Stimulated activated naive B cell treated with anti-CD40 and anti-IgM and Interleukin-4, amounts not matched to agents 10 μg/mL and 1 μg/mL and 100 μg/mL, for 72 hours (primary cell): ENCODE measurements at regions not wholly inside any gene's neighbourhood (a gene's known extent, or its start where the extent isn't known, plus 50 kb on each side); places are given as distances from the start of the nearest gene placed in this dataset.

Experiments used
- ATAC-seq, 2 donors: fragments of 150-1000 bp; cut with Tn5 transposase; replicated peaks; 2 replicates each; pipeline ENCODE4 v1.10.0; 2021; ENCODE audit warnings: moderate library complexity in 1 of 2
- DNase-seq: peaks from one replicate; pipeline ENCODE4 v3.0.0; 2021
- H3K27ac Mint-ChIP-seq: one replicate; pipeline ENCODE4 v1.8.0; 2022; ENCODE audit warnings: mild to moderate bottlenecking, mixed read lengths
- H3K27me3 Mint-ChIP-seq, 2 donors: one replicate each; pipeline ENCODE4 v1.8.0; 2022; ENCODE audit warnings: mixed read lengths in 2 of 2
- H3K36me3 Mint-ChIP-seq, 2 donors: one replicate each; pipeline ENCODE4 v1.8.0; 2022; ENCODE audit warnings: mixed read lengths in 2 of 2, mild to moderate bottlenecking in 1 of 2
- H3K4me1 Mint-ChIP-seq, 2 donors: one replicate each; pipeline ENCODE4 v1.8.0; 2022; ENCODE audit warnings: mixed read lengths in 2 of 2, mild to moderate bottlenecking in 1 of 2
- H3K4me3 Mint-ChIP-seq, 2 donors: one replicate each; pipeline ENCODE4 v1.8.0; 2022; ENCODE audit warnings: mild to moderate bottlenecking in 2 of 2, mixed read lengths in 2 of 2, moderate library complexity in 1 of 2
- H3K9me3 Mint-ChIP-seq, 2 donors: one replicate each; pipeline ENCODE4 v1.8.0; 2022; ENCODE audit warnings: mixed read lengths in 2 of 2, mild to moderate bottlenecking in 1 of 2

GRCh38 chr12:114272605-114273004 lies 133.3 kb downstream of the TBX5 start:
- ATAC-seq (no peak), DNase-seq (no peak)
- no peak overlapping the region for H3K4me3 Mint-ChIP-seq
- no peaks in the 10 kb centered on the region for H3K4me1 Mint-ChIP-seq
- peaks cover 10% of the 10 kb centered on the region in 2 donors for H3K27me3 Mint-ChIP-seq
- H3K9me3 Mint-ChIP-seq: no peaks in the 10 kb centered on the region
- no peak overlapping the region for H3K27ac Mint-ChIP-seq
- no peaks in the 10 kb centered on the region for H3K36me3 Mint-ChIP-seq

GRCh38 chr12:114272071-114272470 lies 133.9 kb downstream of the TBX5 start:
- H3K9me3 Mint-ChIP-seq: no peaks in the 10 kb centered on the region
- H3K27ac Mint-ChIP-seq: no peak overlapping the region
- H3K36me3 Mint-ChIP-seq: no peaks in the 10 kb centered on the region
- peaks cover 10% of the 10 kb centered on the region in 2 donors for H3K27me3 Mint-ChIP-seq
- ATAC-seq (no peak), DNase-seq (no peak)
- H3K4me3 Mint-ChIP-seq: no peak overlapping the region
- H3K4me1 Mint-ChIP-seq: no peaks in the 10 kb centered on the region

- Mint-ChIP-seq H3K27ac (no peak overlapping the region), H3K36me3 (no peaks in the 10 kb centered on the region), H3K4me3 (no peak overlapping the region), H3K4me1 (no peaks in the 10 kb centered on the region), H3K9me3 (peaks cover 0 to 1% of the 10 kb centered on the region in 2 donors), H3K27me3 (peaks cover 3 to 5% of the 10 kb centered on the region in 2 donors)
- no peak for ATAC-seq
- DNase-seq: no peak
Measured at GRCh38 chr12:114269153-114269552, 136.8 kb downstream of the TBX5 start.

GRCh38 chr12:114266536-114266935 lies 139.4 kb downstream of the TBX5 start:
- Mint-ChIP-seq H3K4me3 (no peak overlapping the region), H3K27ac (no peak overlapping the region), H3K27me3 (peaks cover 3 to 5% of the 10 kb centered on the region in 2 donors), H3K36me3 (no peaks in the 10 kb centered on the region), H3K9me3 (peaks cover 1 to 3% of the 10 kb centered on the region in 2 donors), H3K4me1 (no peaks in the 10 kb centered on the region)
- ATAC-seq (no peak), DNase-seq (no peak)

- Mint-ChIP-seq H3K36me3 (no peaks in the 10 kb centered on the region), H3K4me3 (no peak overlapping the region), H3K4me1 (no peaks in the 10 kb centered on the region), H3K27ac (no peak overlapping the region), H3K27me3 (peaks cover 3% of the 10 kb centered on the region in 2 donors), H3K9me3 (peaks cover 3 to 4% of the 10 kb centered on the region in 2 donors)
- DNase-seq: no peak
- ATAC-seq: no peak
Measured at GRCh38 chr12:114265036-114265435, 140.9 kb downstream of the TBX5 start.

GRCh38 chr12:114263056-114263805 lies 142.7 kb downstream of the TBX5 start:
- Mint-ChIP-seq H3K36me3 (no peaks in the 10 kb centered on the region), H3K4me3 (no peak overlapping the region), H3K27me3 (no peaks in the 10 kb centered on the region), H3K9me3 (peaks cover 4 to 8% of the 10 kb centered on the region in 2 donors), H3K4me1 (no peaks in the 10 kb centered on the region), H3K27ac (no peak overlapping the region)
- DNase-seq: no peak
- no peak for ATAC-seq

- ATAC-seq (no peak), DNase-seq (no peak)
- H3K27me3 Mint-ChIP-seq: no peaks in the 10 kb centered on the region
- H3K36me3 Mint-ChIP-seq: no peaks in the 10 kb centered on the region
- no peak overlapping the region for H3K27ac Mint-ChIP-seq
- no peaks in the 10 kb centered on the region for H3K4me1 Mint-ChIP-seq
- H3K4me3 Mint-ChIP-seq: no peak overlapping the region
- peaks cover 8 to 11% of the 10 kb centered on the region in 2 donors for H3K9me3 Mint-ChIP-seq
Measured at GRCh38 chr12:114257687-114258086, 148.3 kb downstream of the TBX5 start.

GRCh38 chr12:114254998-114255397 lies 150.9 kb downstream of the TBX5 start:
- no peak overlapping the region for H3K27ac Mint-ChIP-seq
- DNase-seq (no peak), ATAC-seq (no peak)
- no peaks in the 10 kb centered on the region for H3K36me3 Mint-ChIP-seq
- H3K4me3 Mint-ChIP-seq: no peak overlapping the region
- H3K9me3 Mint-ChIP-seq: peaks cover 5 to 11% of the 10 kb centered on the region in 2 donors
- no peaks in the 10 kb centered on the region for H3K4me1 Mint-ChIP-seq
- peaks cover 0 to 5% of the 10 kb centered on the region in 2 donors for H3K27me3 Mint-ChIP-seq

GRCh38 chr12:114253976-114254778 lies 151.8 kb downstream of the TBX5 start:
- ATAC-seq (no peak), DNase-seq (no peak)
- Mint-ChIP-seq H3K9me3 (peaks cover 5 to 11% of the 10 kb centered on the region in 2 donors), H3K36me3 (no peaks in the 10 kb centered on the region), H3K27ac (no peak overlapping the region), H3K4me3 (no peak overlapping the region), H3K4me1 (no peaks in the 10 kb centered on the region), H3K27me3 (peaks cover 0 to 5% of the 10 kb centered on the region in 2 donors)

- H3K4me1 Mint-ChIP-seq: no peaks in the 10 kb centered on the region
Measured at GRCh38 chr12:114248527-114248926, 157.4 kb downstream of the TBX5 start.

GRCh38 chr12:114245555-114245954 lies 160.4 kb downstream of the TBX5 start:
- no peak overlapping the region for H3K4me3 Mint-ChIP-seq
- no peak for DNase-seq
- peaks cover 0 to 8% of the 10 kb centered on the region in 2 donors for H3K9me3 Mint-ChIP-seq
- no peak overlapping the region for H3K27ac Mint-ChIP-seq
- ATAC-seq: no peak
- H3K36me3 Mint-ChIP-seq: no peaks in the 10 kb centered on the region
- H3K27me3 Mint-ChIP-seq: peaks cover 6 to 9% of the 10 kb centered on the region in 2 donors
- no peaks in the 10 kb centered on the region for H3K4me1 Mint-ChIP-seq

More at GRCh38 chr12:114248527-114248926, 157.4 kb downstream of the TBX5 start:
- no peak for DNase-seq
- no peak overlapping the region for H3K4me3 Mint-ChIP-seq
- peaks cover 1 to 4% of the 10 kb centered on the region in 2 donors for H3K9me3 Mint-ChIP-seq
- H3K27me3 Mint-ChIP-seq: peaks cover 6 to 13% of the 10 kb centered on the region in 2 donors
- H3K36me3 Mint-ChIP-seq: no peaks in the 10 kb centered on the region
- H3K27ac Mint-ChIP-seq: no peak overlapping the region
- ATAC-seq: no peak

- H3K36me3 Mint-ChIP-seq: no peaks in the 10 kb centered on the region
- no peak overlapping the region for H3K27ac Mint-ChIP-seq
- peaks cover 0 to 8% of the 10 kb centered on the region in 2 donors for H3K9me3 Mint-ChIP-seq
- H3K4me3 Mint-ChIP-seq: no peak overlapping the region
- H3K27me3 Mint-ChIP-seq: peaks cover 13 to 16% of the 10 kb centered on the region in 2 donors
- no peaks in the 10 kb centered on the region for H3K4me1 Mint-ChIP-seq
- ATAC-seq: no peak
- DNase-seq: no peak
Measured at GRCh38 chr12:114241973-114242434, 163.9 kb downstream of the TBX5 start.

- Mint-ChIP-seq H3K9me3 (peaks cover 0 to 7% of the 10 kb centered on the region in 2 donors), H3K36me3 (no peaks in the 10 kb centered on the region), H3K27me3 (peaks cover 9 to 16% of the 10 kb centered on the region in 2 donors), H3K27ac (no peak overlapping the region), H3K4me1 (no peaks in the 10 kb centered on the region), H3K4me3 (no peak overlapping the region)
- ATAC-seq (no peak), DNase-seq (no peak)
Measured at GRCh38 chr12:114240288-114240687, 165.7 kb downstream of the TBX5 start.

GRCh38 chr12:114238808-114239207 lies 167.1 kb downstream of the TBX5 start:
- DNase-seq: no peak
- H3K27ac Mint-ChIP-seq: no peak overlapping the region

More at GRCh38 chr12:114238808-114239207, 167.1 kb downstream of the TBX5 start:
- ATAC-seq: no peak
- no peak overlapping the region for H3K4me3 Mint-ChIP-seq
- H3K36me3 Mint-ChIP-seq: no peaks in the 10 kb centered on the region
- H3K9me3 Mint-ChIP-seq: peaks cover 0 to 7% of the 10 kb centered on the region in 2 donors
- H3K4me1 Mint-ChIP-seq: no peaks in the 10 kb centered on the region
- peaks cover 4 to 10% of the 10 kb centered on the region in 2 donors for H3K27me3 Mint-ChIP-seq
